Erythroblast (primary cell): ENCODE measurements at regions not wholly inside any gene's neighbourhood (a gene's known extent, or its start where the extent isn't known, plus 50 kb on each side); places are given as distances from the start of the nearest gene placed in this dataset.

Experiments used
- GATA1 ChIP-seq: IDR thresholded peaks from 2 replicates; pipeline ENCODE4 v1.6.1; 2011; ENCODE audit warnings: low read depth, mild to moderate bottlenecking, control low read depth, low read length, moderate library complexity
- POLR2A ChIP-seq: IDR thresholded peaks from 2 replicates; pipeline ENCODE4 v1.6.1; 2011; ENCODE audit warnings: mild to moderate bottlenecking, low read length

DNA sequence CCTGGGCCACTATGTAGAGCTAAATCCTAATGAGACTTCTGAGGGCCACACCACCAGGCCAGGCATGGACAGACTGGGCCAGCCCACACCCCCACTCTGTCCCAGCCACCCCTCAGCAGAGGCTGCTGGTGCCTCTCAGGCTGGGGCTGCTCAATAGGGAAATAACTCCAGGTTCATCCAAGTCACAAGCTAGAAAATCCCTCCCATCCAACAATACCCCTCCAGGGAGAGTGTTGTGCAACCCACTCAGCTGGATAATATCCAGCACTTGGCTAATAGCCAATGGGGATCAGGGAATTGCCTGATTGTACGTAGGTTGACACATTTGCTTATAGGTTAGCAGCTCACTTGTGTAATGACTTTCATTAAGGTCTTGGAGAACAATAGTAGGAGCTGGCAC is 64.1 kb upstream of the WNT11 start:
- no peak for TF ChIP-seq POLR2A
- no peak for TF ChIP-seq GATA1
